ENCODE measurements at regions not wholly inside any gene's neighbourhood (a gene's known extent, or its start where the extent isn't known, plus 50 kb on each side); places are given as distances from the start of the nearest gene placed in this dataset.

DNA sequence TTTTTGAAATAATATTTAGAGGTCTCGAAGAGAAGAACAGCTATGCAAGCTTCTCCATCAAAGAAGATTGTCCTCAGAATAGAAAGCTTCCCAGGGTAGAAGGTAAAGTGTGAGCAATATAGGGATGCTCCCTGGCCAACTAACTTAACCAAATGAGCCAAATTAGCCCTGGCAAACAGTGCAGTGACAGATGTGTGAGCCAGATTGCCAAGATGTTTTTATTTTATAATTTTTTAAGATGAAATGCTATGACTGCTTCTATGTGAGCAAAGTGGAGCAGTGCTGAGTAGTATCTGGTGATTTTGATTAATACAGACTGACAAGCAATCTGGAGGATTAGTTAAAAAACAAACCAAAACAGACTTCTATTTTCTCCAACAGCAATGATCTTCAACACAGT lies 202.1 kb downstream of the NOVA1 start:
- Histone ChIP-seq H3K4me3 (no peak overlapping the region), H3K9me3 (no peaks in the 10 kb centered on the region), H3K27me3 (no peaks in the 10 kb centered on the region), H3K36me3 (no peaks in the 10 kb centered on the region), H3K4me1 (ENCODE audit: insufficient read depth) (peaks cover 2% of the 10 kb centered on the region), H3K27ac (no peak overlapping the region)
- intact Hi-C loops (cut with DNase I), result no loop called here
- WGBS, 3 donors, result 35 to 54% (median 38%) methylated on average over 1 of the region's 1 CpG
- no peak for DNase-seq
- TF ChIP-seq, protein P1, sequence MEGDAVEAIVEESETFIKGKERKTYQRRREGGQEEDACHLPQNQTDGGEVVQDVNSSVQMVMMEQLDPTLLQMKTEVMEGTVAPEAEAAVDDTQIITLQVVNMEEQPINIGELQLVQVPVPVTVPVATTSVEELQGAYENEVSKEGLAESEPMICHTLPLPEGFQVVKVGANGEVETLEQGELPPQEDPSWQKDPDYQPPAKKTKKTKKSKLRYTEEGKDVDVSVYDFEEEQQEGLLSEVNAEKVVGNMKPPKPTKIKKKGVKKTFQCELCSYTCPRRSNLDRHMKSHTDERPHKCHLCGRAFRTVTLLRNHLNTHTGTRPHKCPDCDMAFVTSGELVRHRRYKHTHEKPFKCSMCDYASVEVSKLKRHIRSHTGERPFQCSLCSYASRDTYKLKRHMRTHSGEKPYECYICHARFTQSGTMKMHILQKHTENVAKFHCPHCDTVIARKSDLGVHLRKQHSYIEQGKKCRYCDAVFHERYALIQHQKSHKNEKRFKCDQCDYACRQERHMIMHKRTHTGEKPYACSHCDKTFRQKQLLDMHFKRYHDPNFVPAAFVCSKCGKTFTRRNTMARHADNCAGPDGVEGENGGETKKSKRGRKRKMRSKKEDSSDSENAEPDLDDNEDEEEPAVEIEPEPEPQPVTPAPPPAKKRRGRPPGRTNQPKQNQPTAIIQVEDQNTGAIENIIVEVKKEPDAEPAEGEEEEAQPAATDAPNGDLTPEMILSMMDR (IDR thresholded peaks at IDR 0.05), result no peak
- no peak for TF ChIP-seq EP300 (IDR thresholded peaks at IDR 0.05)
- no peak for TF ChIP-seq POLR2A (IDR thresholded peaks at IDR 0.05)

DNA sequence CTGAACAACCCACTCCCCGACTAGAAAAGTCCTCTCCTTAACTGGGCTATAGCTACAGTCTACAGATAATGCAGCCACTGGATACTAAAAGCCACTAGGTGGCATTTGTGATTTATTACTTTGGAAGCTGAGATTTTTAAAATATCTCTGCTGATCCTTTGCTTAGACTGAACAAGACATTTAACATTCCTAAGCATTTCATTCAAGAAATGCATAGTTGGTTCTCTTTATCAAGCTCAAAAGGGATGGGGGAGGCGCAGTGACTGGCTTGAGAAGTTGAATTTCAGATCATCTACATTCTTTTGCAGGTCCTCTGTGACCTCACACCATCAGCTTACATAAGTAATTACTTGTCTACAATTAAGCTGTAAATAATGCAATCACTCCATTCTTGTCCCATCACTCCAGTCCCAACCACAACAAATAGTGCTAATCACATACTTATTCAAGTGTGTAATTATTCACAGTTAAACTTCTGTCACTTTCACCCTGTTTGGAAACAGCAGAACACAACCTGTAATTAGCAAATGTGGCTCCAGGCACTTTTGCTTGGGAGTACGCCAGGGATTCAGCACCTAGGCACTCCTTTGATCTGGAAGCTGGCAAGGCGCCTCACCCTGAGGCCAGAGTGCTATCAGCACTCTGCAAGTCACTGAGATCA lies 203.6 kb downstream of the NOVA1 start:
- no peak for DNase-seq
- intact Hi-C loops (cut with DNase I), result no loop called here
- WGBS, 3 donors, result 54 to 57% (median 55%) methylated on average over 4 of the region's 4 CpGs
- no peak overlapping the region for H3K4me3 ChIP-seq
- peaks cover 2% of the 10 kb centered on the region for H3K4me1 ChIP-seq (ENCODE audit: insufficient read depth)
- H3K27me3 ChIP-seq, result no peaks in the 10 kb centered on the region
- no peaks in the 10 kb centered on the region for H3K36me3 ChIP-seq
- H3K9me3 ChIP-seq, result no peaks in the 10 kb centered on the region
- TF ChIP-seq POLR2A (IDR thresholded peaks at IDR 0.05) (no peak), EP300 (IDR thresholded peaks at IDR 0.05) (no peak)
- TF ChIP-seq, protein P1 (IDR thresholded peaks at IDR 0.05), result no peak
- no peak overlapping the region for H3K27ac ChIP-seq

DNA sequence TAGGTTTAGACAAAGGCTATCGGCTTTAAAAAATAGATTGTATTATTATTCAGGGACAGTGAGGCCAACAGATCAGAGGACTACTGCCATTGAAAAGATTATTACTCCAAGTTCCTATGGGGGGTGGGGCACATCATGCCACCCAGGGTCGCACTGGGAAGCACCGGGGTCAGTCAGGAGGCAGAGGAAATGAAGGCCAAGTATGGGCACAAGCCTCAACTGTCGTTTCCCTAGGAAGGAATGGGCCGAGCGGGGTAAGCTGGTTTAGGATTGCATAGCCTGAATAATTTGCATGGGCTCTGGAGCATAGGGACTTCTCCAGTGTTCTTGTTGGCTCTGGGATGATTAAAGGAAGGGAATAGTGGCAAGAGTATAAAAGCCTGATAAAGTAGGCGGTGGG lies 205.3 kb downstream of the NOVA1 start:
- intact Hi-C loops (cut with DNase I), result no loop called here
- Histone ChIP-seq H3K4me3 (no peak overlapping the region), H3K27me3 (no peaks in the 10 kb centered on the region), H3K27ac (no peak overlapping the region), H3K9me3 (no peaks in the 10 kb centered on the region), H3K4me1 (ENCODE audit: insufficient read depth) (peaks cover 2% of the 10 kb centered on the region), H3K36me3 (no peaks in the 10 kb centered on the region)
- TF ChIP-seq, protein P1 (IDR thresholded peaks at IDR 0.05), result no peak
- TF ChIP-seq EP300 (IDR thresholded peaks at IDR 0.05) (no peak), POLR2A (IDR thresholded peaks at IDR 0.05) (no peak)
- 81 to 89% (median 89%) methylated on average over 7 of the region's 7 CpGs for WGBS, 3 donors
- DNase-seq, result no peak

DNA sequence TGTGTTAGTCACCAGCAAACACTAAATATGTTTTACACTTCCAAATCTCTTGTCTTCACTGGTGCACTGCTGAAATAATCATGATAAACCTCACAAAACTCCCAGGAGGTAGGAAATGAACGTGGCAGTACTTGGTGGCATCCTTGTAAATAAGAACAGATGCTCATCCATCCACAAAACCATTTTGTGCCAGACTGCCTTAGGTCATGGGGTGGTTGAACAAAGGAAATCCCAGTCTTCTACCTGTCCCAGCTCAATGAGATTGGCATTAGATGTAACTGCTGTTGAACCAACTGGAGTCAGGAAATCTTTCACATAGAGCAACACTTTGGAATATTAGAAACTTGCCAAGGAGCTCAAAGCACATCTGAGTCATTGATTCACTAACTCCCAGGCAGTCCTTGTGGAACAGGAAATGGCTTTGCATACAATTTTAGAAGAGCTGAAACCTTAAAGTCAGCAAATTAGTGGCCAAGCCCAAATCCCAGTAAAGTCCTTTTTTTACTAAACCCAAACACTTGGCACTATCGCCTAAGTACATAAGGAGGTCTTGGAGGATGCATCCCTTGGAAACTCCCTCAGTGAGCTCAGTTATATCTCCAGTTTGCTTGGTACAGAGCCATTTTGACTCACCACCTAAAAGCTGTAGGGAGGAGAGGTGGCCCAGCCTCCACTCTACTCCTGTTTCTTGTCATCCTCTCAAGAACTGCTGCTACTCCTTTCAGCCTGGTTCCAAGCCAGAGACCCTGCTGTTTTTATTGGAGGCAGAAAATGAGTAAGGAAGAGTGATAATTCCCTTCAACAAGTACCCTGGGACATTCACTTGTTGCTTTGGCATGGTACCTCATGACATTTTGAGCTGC lies 208.0 kb downstream of the NOVA1 start:
- peaks cover 2% of the 10 kb centered on the region for H3K4me1 ChIP-seq (ENCODE audit: insufficient read depth)
- no peaks in the 10 kb centered on the region for H3K36me3 ChIP-seq
- intact Hi-C loops (cut with DNase I), result no loop called here
- TF ChIP-seq EP300 (IDR thresholded peaks at IDR 0.05), result no peak
- H3K4me3 ChIP-seq, result no peak overlapping the region
- no peak overlapping the region for H3K27ac ChIP-seq
- DNase-seq, result no peak
- H3K9me3 ChIP-seq, result no peaks in the 10 kb centered on the region
- H3K27me3 ChIP-seq, result no peaks in the 10 kb centered on the region
- 52 to 70% (median 59%) methylated on average over 2 of the region's 2 CpGs for WGBS, 3 donors

DNA sequence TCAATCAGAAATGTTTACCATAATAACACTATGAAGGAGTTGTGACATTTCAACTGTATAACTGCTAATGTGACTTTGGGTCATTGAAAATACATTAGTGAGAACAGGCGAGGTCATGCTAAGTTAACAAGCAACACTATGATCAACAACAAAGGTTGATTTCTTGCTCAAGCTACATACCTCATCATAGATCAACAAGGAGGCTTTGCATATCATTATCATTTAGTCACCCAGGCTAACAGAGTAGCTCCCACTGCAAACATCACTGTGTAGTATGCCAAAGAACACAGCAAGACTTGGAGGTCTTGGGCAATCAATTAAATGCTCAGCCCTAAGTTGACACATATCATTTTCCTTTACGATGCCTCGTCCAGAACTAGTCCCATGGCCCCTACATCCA lies 212.5 kb downstream of the NOVA1 start:
- DNase-seq, result no peak
- Histone ChIP-seq H3K36me3 (no peaks in the 10 kb centered on the region), H3K9me3 (no peaks in the 10 kb centered on the region), H3K27ac (no peak overlapping the region), H3K4me3 (no peak overlapping the region), H3K27me3 (no peaks in the 10 kb centered on the region), H3K4me1 (ENCODE audit: insufficient read depth) (no peaks in the 10 kb centered on the region)
- 92 to 96% (median 94%) methylated on average over 3 of the region's 3 CpGs for WGBS, 3 donors
- intact Hi-C loops (cut with DNase I), result no loop called here
- TF ChIP-seq POLR2A (IDR thresholded peaks at IDR 0.05), result no peak
- no peak for TF ChIP-seq EP300 (IDR thresholded peaks at IDR 0.05)
- TF ChIP-seq, protein P1 (IDR thresholded peaks at IDR 0.05), result no peak

Data from ovary (tissue), 7 donors.